HEK293 (cell line): ENCODE measurements at regions not wholly inside any gene's neighbourhood (a gene's known extent, or its start where the extent isn't known, plus 50 kb on each side); places are given as distances from the start of the nearest gene placed in this dataset.

Experiments
- CTCF ChIA-PET: fragments of 350-600 bp; formaldehyde crosslinking; extraction: SDS; loops from one replicate; lab custom pipeline; 2021; ENCODE audit warnings: antibody characterized with exemption; lab: Yijun Ruan, JAX
- POLR2A ChIA-PET: fragments of 300-600 bp; formaldehyde crosslinking; extraction: SDS; loops from one replicate; lab custom pipeline; 2020; ENCODE audit warnings: antibody characterized with exemption, inconsistent platforms; lab: Yijun Ruan, JAX
- H3K27ac ChIP-seq: fragments of 200-500 bp; sonication (Bioruptor generic); 2 replicates; pipeline ENCODE4 v1.5.1; 2014; ENCODE audit warnings: low read depth, low read length, control low read depth, inconsistent platforms; ENCODE audit errors: extremely low read depth
- H3K36me3 ChIP-seq, 2 experiments: fragments of 200-500 bp in 1 of 2; sonication (Bioruptor generic) in 1 of 2; 1 replicate in 1 of 2; 2 replicates in 1 of 2; pipeline ENCODE4 v1.5.1; 2014 to 2017; ENCODE audit warnings: inconsistent platforms in 2 of 2, low read length in 2 of 2; ENCODE audit not compliant: control insufficient read depth in 2 of 2, insufficient read depth in 1 of 2
- H3K4me1 ChIP-seq: fragments of 200-500 bp; sonication (Bioruptor generic); 2 replicates; pipeline ENCODE4 v1.5.1; 2014; ENCODE audit warnings: mild to moderate bottlenecking, low read length, inconsistent platforms; ENCODE audit not compliant: control insufficient read depth, insufficient read depth
- H3K4me3 ChIP-seq: 2 replicates; pipeline ENCODE4 v1.5.1; 2011; ENCODE audit warnings: low read depth, mild to moderate bottlenecking, control low read depth, low read length, moderate library complexity
- H3K9me3 ChIP-seq: fragments of 200-500 bp; sonication (Bioruptor generic); 2 replicates; pipeline ENCODE4 v1.5.1; 2014; ENCODE audit warnings: low read depth, low read length, inconsistent platforms; ENCODE audit not compliant: control insufficient read depth, insufficient read depth
- KLF10 ChIP-seq: fragments of 450-650 bp; IDR thresholded peaks from 2 replicates; pipeline ENCODE4 v1.5.1; 2018; ENCODE audit warnings: missing biosample characterization, mild to moderate bottlenecking, missing genetic modification characterization
- REPIN1 ChIP-seq: fragments of 450-650 bp; formaldehyde crosslinking; IDR thresholded peaks from 2 replicates; pipeline ENCODE4 v1.5.1; 2017; ENCODE audit warnings: missing biosample characterization, missing genetic modification characterization, low read depth
- SP3 ChIP-seq: fragments of 450-650 bp; formaldehyde crosslinking; IDR thresholded peaks from 2 replicates; pipeline ENCODE4 v1.5.1; 2016; ENCODE audit warnings: missing biosample characterization, missing genetic modification characterization
- SP7 ChIP-seq: fragments of 450-650 bp; formaldehyde crosslinking; IDR thresholded peaks from 2 replicates; pipeline ENCODE4 v1.5.1; 2016; ENCODE audit warnings: missing biosample characterization, missing genetic modification characterization
- TCF7L2 ChIP-seq: IDR thresholded peaks from 2 replicates; pipeline ENCODE4 v1.6.1; 2011; ENCODE audit warnings: low read depth, mild to moderate bottlenecking, inconsistent platforms, low read length, moderate library complexity, borderline replicate concordance
- WT1 ChIP-seq: fragments of 450-650 bp; formaldehyde crosslinking; IDR thresholded peaks from 2 replicates; pipeline ENCODE4 v1.5.1; 2016; ENCODE audit warnings: missing biosample characterization, missing genetic modification characterization
- ZFHX2 ChIP-seq: fragments of 450-650 bp; formaldehyde crosslinking; conservative IDR thresholded peaks from 2 replicates; pipeline ENCODE4 v1.5.1; 2016; ENCODE audit warnings: missing biosample characterization, missing genetic modification characterization
- ZIC2 ChIP-seq: fragments of 450-650 bp; formaldehyde crosslinking; IDR thresholded peaks from 2 replicates; pipeline ENCODE4 v1.5.1; 2016; ENCODE audit warnings: missing biosample characterization, missing genetic modification characterization
- ZNF138 ChIP-seq: fragments of 450-650 bp; formaldehyde crosslinking; IDR thresholded peaks from 2 replicates; pipeline ENCODE4 v1.5.1; 2016; ENCODE audit warnings: missing biosample characterization, missing genetic modification characterization, borderline replicate concordance
- ZNF169 ChIP-seq: fragments of 450-650 bp; formaldehyde crosslinking; IDR thresholded peaks from 2 replicates; pipeline ENCODE4 v1.5.1; 2016; ENCODE audit warnings: missing biosample characterization, missing genetic modification characterization
- ZNF24 ChIP-seq: fragments of 450-650 bp; formaldehyde crosslinking; IDR thresholded peaks from 2 replicates; pipeline ENCODE4 v1.5.1; 2016; ENCODE audit warnings: missing biosample characterization, missing genetic modification characterization
- ZNF302 ChIP-seq: fragments of 450-650 bp; formaldehyde crosslinking; IDR thresholded peaks from 2 replicates; pipeline ENCODE4 v1.5.1; 2016; ENCODE audit warnings: missing biosample characterization, missing genetic modification characterization, low read depth
- ZNF335 ChIP-seq: fragments of 450-650 bp; formaldehyde crosslinking; conservative IDR thresholded peaks from 2 replicates; pipeline ENCODE4 v1.5.1; 2016; ENCODE audit warnings: missing biosample characterization, missing genetic modification characterization
- ZNF354C ChIP-seq: fragments of 450-650 bp; formaldehyde crosslinking; IDR thresholded peaks from 2 replicates; pipeline ENCODE4 v1.5.1; 2016; ENCODE audit warnings: missing biosample characterization, missing genetic modification characterization, low read depth, borderline replicate concordance
- ZNF37A ChIP-seq: fragments of 450-650 bp; IDR thresholded peaks from 2 replicates; pipeline ENCODE4 v1.5.1; 2018; ENCODE audit warnings: missing biosample characterization, missing genetic modification characterization
- ZNF624 ChIP-seq: fragments of 450-650 bp; formaldehyde crosslinking; IDR thresholded peaks from 2 replicates; pipeline ENCODE4 v1.5.1; 2017; ENCODE audit warnings: missing biosample characterization, missing genetic modification characterization
- ZNF768 ChIP-seq: fragments of 450-650 bp; formaldehyde crosslinking; IDR thresholded peaks from 2 replicates; pipeline ENCODE4 v1.5.1; 2018; ENCODE audit warnings: missing biosample characterization, mild to moderate bottlenecking, missing genetic modification characterization
- ZNF837 ChIP-seq: fragments of 450-650 bp; formaldehyde crosslinking; IDR thresholded peaks from 2 replicates; pipeline ENCODE4 v1.5.1; 2016; ENCODE audit warnings: missing biosample characterization, missing genetic modification characterization
- TF ChIP-seq, protein P1 (sequence below): fragments of 450-650 bp; formaldehyde crosslinking; IDR thresholded peaks from 2 replicates; pipeline ENCODE4 v1.5.0; 2017; ENCODE audit warnings: missing biosample characterization, missing genetic modification characterization, borderline replicate concordance
- TF ChIP-seq, protein P2 (sequence below): fragments of 450-650 bp; formaldehyde crosslinking; IDR thresholded peaks from 2 replicates; pipeline ENCODE4 v1.5.1; 2016; ENCODE audit warnings: missing biosample characterization, missing genetic modification characterization, borderline replicate concordance
- TF ChIP-seq, protein P3 (sequence below): fragments of 450-650 bp; formaldehyde crosslinking; IDR thresholded peaks from 2 replicates; pipeline ENCODE4 v1.5.1; 2016; ENCODE audit warnings: missing biosample characterization, missing genetic modification characterization, borderline replicate concordance
- TF ChIP-seq, protein P4 (sequence below): fragments of 450-650 bp; formaldehyde crosslinking; IDR thresholded peaks from 2 replicates; pipeline ENCODE4 v1.5.1; 2017; ENCODE audit warnings: missing biosample characterization, missing genetic modification characterization
- TF ChIP-seq, protein P5 (sequence below): fragments of 450-650 bp; IDR thresholded peaks from 2 replicates; pipeline ENCODE4 v1.5.1; 2018; ENCODE audit warnings: missing biosample characterization, mild to moderate bottlenecking, missing genetic modification characterization

DNA sequence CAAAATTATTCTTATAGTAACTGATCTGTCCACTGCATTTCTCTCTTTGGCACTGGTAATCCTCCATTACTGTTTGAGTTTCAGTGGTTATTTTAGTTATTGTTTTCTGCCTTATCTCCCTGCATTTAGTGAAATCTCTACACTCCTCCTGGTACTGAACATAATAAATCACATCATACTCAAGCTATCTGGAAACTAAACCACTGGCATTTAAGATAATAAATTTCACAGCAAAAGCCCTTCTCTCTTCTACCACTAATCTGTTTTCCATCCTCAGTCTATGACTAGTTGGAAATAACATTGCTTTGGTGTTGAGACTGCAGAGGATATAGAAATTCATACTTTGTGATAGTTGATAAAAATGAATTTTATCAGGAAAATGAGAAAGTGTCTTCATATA is 399.3 kb upstream of the FSHR start:
- Histone ChIP-seq H3K4me1 (no peaks in the 10 kb centered on the region), H3K27ac (no peak overlapping the region), H3K4me3 (no peak overlapping the region), H3K36me3 (no peaks in the 10 kb centered on the region), H3K9me3 (no peaks in the 10 kb centered on the region)
- ChIA-PET POLR2A (no interaction called here), CTCF (no interaction called here)
- TF ChIP-seq ZNF335 (tag by site-specific recombination) (no peak), TCF7L2 (no peak), WT1 (tag by site-specific recombination) (no peak), ZNF624 (tag by site-specific recombination) (no peak), KLF10 (no peak), ZNF37A (tag by site-specific recombination) (no peak), SP3 (tag by site-specific recombination) (no peak), ZNF837 (no peak), ZFHX2 (tag by site-specific recombination) (no peak), REPIN1 (tag by site-specific recombination) (no peak), ZNF354C (no peak), ZNF768 (tag by site-specific recombination) (no peak), ZNF302 (tag by site-specific recombination) (no peak), ZNF24 (tag by site-specific recombination) (no peak), SP7 (tag by site-specific recombination) (no peak), ZNF169 (tag by site-specific recombination) (no peak), ZIC2 (no peak)
- TF ChIP-seq, protein P1, sequence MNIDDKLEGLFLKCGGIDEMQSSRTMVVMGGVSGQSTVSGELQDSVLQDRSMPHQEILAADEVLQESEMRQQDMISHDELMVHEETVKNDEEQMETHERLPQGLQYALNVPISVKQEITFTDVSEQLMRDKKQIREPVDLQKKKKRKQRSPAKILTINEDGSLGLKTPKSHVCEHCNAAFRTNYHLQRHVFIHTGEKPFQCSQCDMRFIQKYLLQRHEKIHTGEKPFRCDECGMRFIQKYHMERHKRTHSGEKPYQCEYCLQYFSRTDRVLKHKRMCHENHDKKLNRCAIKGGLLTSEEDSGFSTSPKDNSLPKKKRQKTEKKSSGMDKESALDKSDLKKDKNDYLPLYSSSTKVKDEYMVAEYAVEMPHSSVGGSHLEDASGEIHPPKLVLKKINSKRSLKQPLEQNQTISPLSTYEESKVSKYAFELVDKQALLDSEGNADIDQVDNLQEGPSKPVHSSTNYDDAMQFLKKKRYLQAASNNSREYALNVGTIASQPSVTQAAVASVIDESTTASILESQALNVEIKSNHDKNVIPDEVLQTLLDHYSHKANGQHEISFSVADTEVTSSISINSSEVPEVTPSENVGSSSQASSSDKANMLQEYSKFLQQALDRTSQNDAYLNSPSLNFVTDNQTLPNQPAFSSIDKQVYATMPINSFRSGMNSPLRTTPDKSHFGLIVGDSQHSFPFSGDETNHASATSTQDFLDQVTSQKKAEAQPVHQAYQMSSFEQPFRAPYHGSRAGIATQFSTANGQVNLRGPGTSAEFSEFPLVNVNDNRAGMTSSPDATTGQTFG (tag by site-specific recombination), result no peak
- TF ChIP-seq, protein P2, sequence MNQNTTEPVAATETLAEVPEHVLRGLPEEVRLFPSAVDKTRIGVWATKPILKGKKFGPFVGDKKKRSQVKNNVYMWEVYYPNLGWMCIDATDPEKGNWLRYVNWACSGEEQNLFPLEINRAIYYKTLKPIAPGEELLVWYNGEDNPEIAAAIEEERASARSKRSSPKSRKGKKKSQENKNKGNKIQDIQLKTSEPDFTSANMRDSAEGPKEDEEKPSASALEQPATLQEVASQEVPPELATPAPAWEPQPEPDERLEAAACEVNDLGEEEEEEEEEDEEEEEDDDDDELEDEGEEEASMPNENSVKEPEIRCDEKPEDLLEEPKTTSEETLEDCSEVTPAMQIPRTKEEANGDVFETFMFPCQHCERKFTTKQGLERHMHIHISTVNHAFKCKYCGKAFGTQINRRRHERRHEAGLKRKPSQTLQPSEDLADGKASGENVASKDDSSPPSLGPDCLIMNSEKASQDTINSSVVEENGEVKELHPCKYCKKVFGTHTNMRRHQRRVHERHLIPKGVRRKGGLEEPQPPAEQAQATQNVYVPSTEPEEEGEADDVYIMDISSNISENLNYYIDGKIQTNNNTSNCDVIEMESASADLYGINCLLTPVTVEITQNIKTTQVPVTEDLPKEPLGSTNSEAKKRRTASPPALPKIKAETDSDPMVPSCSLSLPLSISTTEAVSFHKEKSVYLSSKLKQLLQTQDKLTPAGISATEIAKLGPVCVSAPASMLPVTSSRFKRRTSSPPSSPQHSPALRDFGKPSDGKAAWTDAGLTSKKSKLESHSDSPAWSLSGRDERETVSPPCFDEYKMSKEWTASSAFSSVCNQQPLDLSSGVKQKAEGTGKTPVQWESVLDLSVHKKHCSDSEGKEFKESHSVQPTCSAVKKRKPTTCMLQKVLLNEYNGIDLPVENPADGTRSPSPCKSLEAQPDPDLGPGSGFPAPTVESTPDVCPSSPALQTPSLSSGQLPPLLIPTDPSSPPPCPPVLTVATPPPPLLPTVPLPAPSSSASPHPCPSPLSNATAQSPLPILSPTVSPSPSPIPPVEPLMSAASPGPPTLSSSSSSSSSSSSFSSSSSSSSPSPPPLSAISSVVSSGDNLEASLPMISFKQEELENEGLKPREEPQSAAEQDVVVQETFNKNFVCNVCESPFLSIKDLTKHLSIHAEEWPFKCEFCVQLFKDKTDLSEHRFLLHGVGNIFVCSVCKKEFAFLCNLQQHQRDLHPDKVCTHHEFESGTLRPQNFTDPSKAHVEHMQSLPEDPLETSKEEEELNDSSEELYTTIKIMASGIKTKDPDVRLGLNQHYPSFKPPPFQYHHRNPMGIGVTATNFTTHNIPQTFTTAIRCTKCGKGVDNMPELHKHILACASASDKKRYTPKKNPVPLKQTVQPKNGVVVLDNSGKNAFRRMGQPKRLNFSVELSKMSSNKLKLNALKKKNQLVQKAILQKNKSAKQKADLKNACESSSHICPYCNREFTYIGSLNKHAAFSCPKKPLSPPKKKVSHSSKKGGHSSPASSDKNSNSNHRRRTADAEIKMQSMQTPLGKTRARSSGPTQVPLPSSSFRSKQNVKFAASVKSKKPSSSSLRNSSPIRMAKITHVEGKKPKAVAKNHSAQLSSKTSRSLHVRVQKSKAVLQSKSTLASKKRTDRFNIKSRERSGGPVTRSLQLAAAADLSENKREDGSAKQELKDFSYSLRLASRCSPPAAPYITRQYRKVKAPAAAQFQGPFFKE (tag by site-specific recombination), result no peak

DNA sequence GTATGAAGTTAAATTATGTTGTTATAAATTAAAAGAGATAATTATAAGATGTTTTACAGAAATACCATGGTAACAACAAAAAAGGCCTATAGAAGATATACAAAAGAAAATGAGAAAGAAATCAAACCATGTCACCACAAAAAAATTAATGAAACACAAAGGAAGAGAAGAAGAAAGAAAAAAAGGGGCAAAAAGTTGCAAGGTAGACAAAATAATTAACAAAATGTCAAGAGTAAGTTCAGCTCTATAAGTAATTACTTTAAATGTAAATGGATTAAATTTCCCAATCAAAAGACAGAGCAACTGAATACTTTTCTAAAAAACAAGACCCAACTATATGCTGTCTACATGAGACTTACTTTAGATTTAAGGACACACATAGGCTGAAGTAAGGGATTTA is 378.4 kb upstream of the FSHR start:
- ChIA-PET CTCF (no interaction called here), POLR2A (no interaction called here)
- Histone ChIP-seq H3K36me3 (no peaks in the 10 kb centered on the region), H3K27ac (no peak overlapping the region), H3K9me3 (no peaks in the 10 kb centered on the region), H3K4me3 (no peak overlapping the region), H3K4me1 (no peaks in the 10 kb centered on the region)
- TF ChIP-seq, protein P3, sequence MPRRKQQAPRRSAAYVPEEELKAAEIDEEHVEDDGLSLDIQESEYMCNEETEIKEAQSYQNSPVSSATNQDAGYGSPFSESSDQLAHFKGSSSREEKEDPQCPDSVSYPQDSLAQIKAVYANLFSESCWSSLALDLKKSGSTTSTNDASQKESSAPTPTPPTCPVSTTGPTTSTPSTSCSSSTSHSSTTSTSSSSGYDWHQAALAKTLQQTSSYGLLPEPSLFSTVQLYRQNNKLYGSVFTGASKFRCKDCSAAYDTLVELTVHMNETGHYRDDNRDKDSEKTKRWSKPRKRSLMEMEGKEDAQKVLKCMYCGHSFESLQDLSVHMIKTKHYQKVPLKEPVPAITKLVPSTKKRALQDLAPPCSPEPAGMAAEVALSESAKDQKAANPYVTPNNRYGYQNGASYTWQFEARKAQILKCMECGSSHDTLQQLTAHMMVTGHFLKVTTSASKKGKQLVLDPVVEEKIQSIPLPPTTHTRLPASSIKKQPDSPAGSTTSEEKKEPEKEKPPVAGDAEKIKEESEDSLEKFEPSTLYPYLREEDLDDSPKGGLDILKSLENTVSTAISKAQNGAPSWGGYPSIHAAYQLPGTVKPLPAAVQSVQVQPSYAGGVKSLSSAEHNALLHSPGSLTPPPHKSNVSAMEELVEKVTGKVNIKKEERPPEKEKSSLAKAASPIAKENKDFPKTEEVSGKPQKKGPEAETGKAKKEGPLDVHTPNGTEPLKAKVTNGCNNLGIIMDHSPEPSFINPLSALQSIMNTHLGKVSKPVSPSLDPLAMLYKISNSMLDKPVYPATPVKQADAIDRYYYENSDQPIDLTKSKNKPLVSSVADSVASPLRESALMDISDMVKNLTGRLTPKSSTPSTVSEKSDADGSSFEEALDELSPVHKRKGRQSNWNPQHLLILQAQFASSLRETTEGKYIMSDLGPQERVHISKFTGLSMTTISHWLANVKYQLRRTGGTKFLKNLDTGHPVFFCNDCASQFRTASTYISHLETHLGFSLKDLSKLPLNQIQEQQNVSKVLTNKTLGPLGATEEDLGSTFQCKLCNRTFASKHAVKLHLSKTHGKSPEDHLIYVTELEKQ (tag by site-specific recombination), result no peak
- TF ChIP-seq, protein P4, sequence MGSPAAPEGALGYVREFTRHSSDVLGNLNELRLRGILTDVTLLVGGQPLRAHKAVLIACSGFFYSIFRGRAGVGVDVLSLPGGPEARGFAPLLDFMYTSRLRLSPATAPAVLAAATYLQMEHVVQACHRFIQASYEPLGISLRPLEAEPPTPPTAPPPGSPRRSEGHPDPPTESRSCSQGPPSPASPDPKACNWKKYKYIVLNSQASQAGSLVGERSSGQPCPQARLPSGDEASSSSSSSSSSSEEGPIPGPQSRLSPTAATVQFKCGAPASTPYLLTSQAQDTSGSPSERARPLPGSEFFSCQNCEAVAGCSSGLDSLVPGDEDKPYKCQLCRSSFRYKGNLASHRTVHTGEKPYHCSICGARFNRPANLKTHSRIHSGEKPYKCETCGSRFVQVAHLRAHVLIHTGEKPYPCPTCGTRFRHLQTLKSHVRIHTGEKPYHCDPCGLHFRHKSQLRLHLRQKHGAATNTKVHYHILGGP, result no peak
- TF ChIP-seq, protein P5, sequence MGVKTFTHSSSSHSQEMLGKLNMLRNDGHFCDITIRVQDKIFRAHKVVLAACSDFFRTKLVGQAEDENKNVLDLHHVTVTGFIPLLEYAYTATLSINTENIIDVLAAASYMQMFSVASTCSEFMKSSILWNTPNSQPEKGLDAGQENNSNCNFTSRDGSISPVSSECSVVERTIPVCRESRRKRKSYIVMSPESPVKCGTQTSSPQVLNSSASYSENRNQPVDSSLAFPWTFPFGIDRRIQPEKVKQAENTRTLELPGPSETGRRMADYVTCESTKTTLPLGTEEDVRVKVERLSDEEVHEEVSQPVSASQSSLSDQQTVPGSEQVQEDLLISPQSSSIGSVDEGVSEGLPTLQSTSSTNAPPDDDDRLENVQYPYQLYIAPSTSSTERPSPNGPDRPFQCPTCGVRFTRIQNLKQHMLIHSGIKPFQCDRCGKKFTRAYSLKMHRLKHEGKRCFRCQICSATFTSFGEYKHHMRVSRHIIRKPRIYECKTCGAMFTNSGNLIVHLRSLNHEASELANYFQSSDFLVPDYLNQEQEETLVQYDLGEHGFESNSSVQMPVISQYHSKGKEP, result no peak
- no peak for TF ChIP-seq ZNF138
